ENCODE measurements at regions not wholly inside any gene's neighbourhood (a gene's known extent, or its start where the extent isn't known, plus 50 kb on each side); places are given as distances from the start of the nearest gene placed in this dataset.

GRCh38 chr18:45175511-45175910, 439.8 kb upstream of the SLC14A2 start:
- ATAC-seq: no peak
- TF ChIP-seq POLR2A (IDR thresholded peaks at IDR 0.05) (no peak), CTCF (IDR thresholded peaks at IDR 0.05) (no peak)
- WGBS (ENCODE audit: insufficient coverage, low coverage, low lambda C conversion rate, missing lambda C conversion rate): 67% methylated on average over 1 of the region's 2 CpGs
- Histone ChIP-seq H3K4me3 (no peak overlapping the region), H3K27ac (no peak overlapping the region), H3K27me3 (no peaks in the 10 kb centered on the region), H3K4me1 (no peaks in the 10 kb centered on the region), H3K36me3 (no peaks in the 10 kb centered on the region), H3K9me3 (no peaks in the 10 kb centered on the region)
- intact Hi-C loops (cut with DNase I): no loop called here
- DNase-seq: no peak

- H3K4me1 ChIP-seq: no peaks in the 10 kb centered on the region
- WGBS (ENCODE audit: insufficient coverage, low coverage, low lambda C conversion rate, missing lambda C conversion rate): 47% methylated on average over 3 of the region's 3 CpGs
- no peaks in the 10 kb centered on the region for H3K9me3 ChIP-seq
- no peak overlapping the region for H3K27ac ChIP-seq
- no peak for TF ChIP-seq POLR2A (IDR thresholded peaks at IDR 0.05)
- TF ChIP-seq CTCF (IDR thresholded peaks at IDR 0.05): no peak
- intact Hi-C loops (cut with DNase I): no loop called here
- H3K27me3 ChIP-seq: no peaks in the 10 kb centered on the region
- DNase-seq: no peak
- ATAC-seq: no peak
- H3K4me3 ChIP-seq: no peak overlapping the region
- H3K36me3 ChIP-seq: no peaks in the 10 kb centered on the region
Measured at GRCh38 chr18:45186832-45187231, 428.4 kb upstream of the SLC14A2 start.

- Histone ChIP-seq H3K4me3 (no peak overlapping the region), H3K9me3 (no peaks in the 10 kb centered on the region), H3K4me1 (no peaks in the 10 kb centered on the region), H3K27ac (no peak overlapping the region), H3K27me3 (no peaks in the 10 kb centered on the region), H3K36me3 (no peaks in the 10 kb centered on the region)
- DNase-seq (no peak), ATAC-seq (no peak)
- 75% methylated on average over 1 of the region's 1 CpG for WGBS (ENCODE audit: insufficient coverage, low coverage, low lambda C conversion rate, missing lambda C conversion rate)
- TF ChIP-seq CTCF (IDR thresholded peaks at IDR 0.05) (no peak), POLR2A (IDR thresholded peaks at IDR 0.05) (no peak)
- intact Hi-C loops (cut with DNase I): no loop called here
Measured at GRCh38 chr18:45191795-45192194, 423.5 kb upstream of the SLC14A2 start.

GRCh38 chr18:45197526-45197970, 417.7 kb upstream of the SLC14A2 start:
- no peaks in the 10 kb centered on the region for H3K27me3 ChIP-seq
- 61% methylated on average over 5 of the region's 5 CpGs for WGBS (ENCODE audit: insufficient coverage, low coverage, low lambda C conversion rate, missing lambda C conversion rate)
- no peaks in the 10 kb centered on the region for H3K4me1 ChIP-seq
- TF ChIP-seq CTCF (IDR thresholded peaks at IDR 0.05) (no peak), POLR2A (IDR thresholded peaks at IDR 0.05) (no peak)
- DNase-seq: no peak
- H3K36me3 ChIP-seq: no peaks in the 10 kb centered on the region
- no peak for ATAC-seq
- no peak overlapping the region for H3K27ac ChIP-seq
- no peak overlapping the region for H3K4me3 ChIP-seq
- intact Hi-C loops (cut with DNase I): no loop called here
- H3K9me3 ChIP-seq: no peaks in the 10 kb centered on the region

- DNase-seq (no peak), ATAC-seq (no peak)
- Histone ChIP-seq H3K4me1 (no peaks in the 10 kb centered on the region), H3K4me3 (no peak overlapping the region), H3K9me3 (no peaks in the 10 kb centered on the region), H3K27ac (no peak overlapping the region), H3K36me3 (no peaks in the 10 kb centered on the region), H3K27me3 (no peaks in the 10 kb centered on the region)
- TF ChIP-seq CTCF (IDR thresholded peaks at IDR 0.05): no peak
- TF ChIP-seq POLR2A (IDR thresholded peaks at IDR 0.05): no peak
- intact Hi-C loops (cut with DNase I): no loop called here
Measured at GRCh38 chr18:45198526-45198925, 416.8 kb upstream of the SLC14A2 start.

Measured in right lobe of liver (tissue), 6 donors.